Mesenchymal stem cell (in vitro differentiated cells and primary cell): ENCODE measurements at regions not wholly inside any gene's neighbourhood (a gene's known extent, or its start where the extent isn't known, plus 50 kb on each side); places are given as distances from the start of the nearest gene placed in this dataset.

Experiments
- DNase-seq: peaks from one replicate; pipeline ENCODE4 v3.0.0-alpha.2; 2013
- H2AFZ ChIP-seq: one replicate; pipeline ENCODE4 v1.6.1; 2013; ENCODE audit warnings: low read depth, mild to moderate bottlenecking, control low read depth, inconsistent platforms, low read length, moderate library complexity
- H2AK5ac ChIP-seq: 2 replicates; pipeline ENCODE4 v1.6.1; 2013; ENCODE audit warnings: low read length, moderate library complexity, mild to moderate bottlenecking, inconsistent platforms; ENCODE audit not compliant: severe bottlenecking
- H2BK120ac ChIP-seq: one replicate; pipeline ENCODE4 v1.6.1; 2013; ENCODE audit warnings: low read depth, mild to moderate bottlenecking, inconsistent platforms, low read length, moderate library complexity
- H2BK12ac ChIP-seq, 2 experiments: one replicate each; pipeline ENCODE4 v1.6.1; 2013; ENCODE audit warnings: inconsistent platforms in 2 of 2, low read length in 2 of 2, mild to moderate bottlenecking in 2 of 2, moderate library complexity in 2 of 2, control low read depth in 1 of 2
- H2BK15ac ChIP-seq: one replicate; pipeline ENCODE4 v1.6.1; 2013; ENCODE audit warnings: mild to moderate bottlenecking, low read depth, inconsistent platforms; ENCODE audit not compliant: poor library complexity, severe bottlenecking
- H2BK5ac ChIP-seq: 2 replicates; pipeline ENCODE4 v1.6.1; 2013; ENCODE audit warnings: low read depth, mild to moderate bottlenecking, low read length, control low read depth, inconsistent platforms; ENCODE audit not compliant: poor library complexity, severe bottlenecking
- H3K14ac ChIP-seq, 2 experiments: one replicate each; pipeline ENCODE4 v1.6.1; 2013; ENCODE audit warnings: inconsistent platforms in 2 of 2, low read length in 2 of 2, control low read depth in 1 of 2, mild to moderate bottlenecking in 1 of 2, moderate library complexity in 1 of 2
- H3K18ac ChIP-seq, 2 experiments: one replicate each; pipeline ENCODE4 v1.6.1; 2013; ENCODE audit warnings: inconsistent platforms in 2 of 2, low read length in 2 of 2, control low read depth in 1 of 2, low read depth in 1 of 2, mild to moderate bottlenecking in 1 of 2
- H3K23ac ChIP-seq, 2 experiments: one replicate each; pipeline ENCODE4 v1.6.1; 2013; ENCODE audit warnings: inconsistent platforms in 2 of 2, low read length in 2 of 2, mild to moderate bottlenecking in 2 of 2, moderate library complexity in 2 of 2, control low read depth in 1 of 2
- H3K27ac ChIP-seq: 2 replicates; pipeline ENCODE4 v1.5.1; 2013; ENCODE audit warnings: mild to moderate bottlenecking, moderate library complexity, low read length, control low read depth, inconsistent platforms; ENCODE audit not compliant: poor library complexity, severe bottlenecking
- H3K27me3 ChIP-seq, 2 experiments: 2 replicates each; pipeline versions ENCODE4 v1.6.1 to v1.7.0; 2013; ENCODE audit warnings: low read length in 2 of 2, mild to moderate bottlenecking in 2 of 2, moderate library complexity in 2 of 2, control low read depth in 1 of 2, inconsistent platforms in 1 of 2; ENCODE audit not compliant: control insufficient read depth in 1 of 2, insufficient read depth in 1 of 2
- H3K36me3 ChIP-seq, 2 experiments: 2 replicates each; pipeline versions ENCODE4 v1.6.1 to v1.7.0; 2013; ENCODE audit warnings: low read length in 2 of 2, control low read depth in 1 of 2, inconsistent platforms in 1 of 2, low read depth in 1 of 2, mild to moderate bottlenecking in 1 of 2; ENCODE audit not compliant: insufficient read depth in 2 of 2, control insufficient read depth in 1 of 2
- H3K4ac ChIP-seq, 2 experiments: one replicate each; pipeline ENCODE4 v1.6.1; 2013; ENCODE audit warnings: inconsistent platforms in 2 of 2, low read length in 2 of 2, mild to moderate bottlenecking in 2 of 2, moderate library complexity in 2 of 2, control low read depth in 1 of 2, low read depth in 1 of 2
- H3K4me1 ChIP-seq: 2 replicates; pipeline ENCODE4 v1.6.1; 2013; ENCODE audit warnings: low read depth, low read length, control low read depth; ENCODE audit not compliant: control insufficient read depth, insufficient read depth
- H3K4me2 ChIP-seq: 2 replicates; pipeline ENCODE4 v1.6.1; 2013; ENCODE audit warnings: low read length, mild to moderate bottlenecking, inconsistent platforms; ENCODE audit not compliant: poor library complexity, severe bottlenecking
- H3K4me3 ChIP-seq, 2 experiments: 2 replicates each; pipeline versions ENCODE4 v1.5.1 to v1.7.0; 2013; ENCODE audit warnings: low read length in 2 of 2, mild to moderate bottlenecking in 2 of 2, control low read depth in 1 of 2, low read depth in 1 of 2; ENCODE audit not compliant: insufficient read depth in 1 of 2
- H3K79me1 ChIP-seq: replicated peaks from 2 replicates; pipeline ENCODE4 v1.6.1; 2013; ENCODE audit warnings: mild to moderate bottlenecking, control low read depth, low read length, inconsistent platforms; ENCODE audit not compliant: poor library complexity, severe bottlenecking
- H3K9ac ChIP-seq: 2 replicates; pipeline ENCODE4 v1.7.0; 2013; ENCODE audit warnings: mild to moderate bottlenecking, low read length, moderate library complexity
- H3K9me3 ChIP-seq: 2 replicates; pipeline ENCODE4 v1.7.0; 2013; ENCODE audit warnings: mild to moderate bottlenecking, low read length; ENCODE audit not compliant: control insufficient read depth
- H4K8ac ChIP-seq: one replicate; pipeline ENCODE4 v1.6.1; 2013; ENCODE audit warnings: inconsistent platforms, mild to moderate bottlenecking, low read length, moderate library complexity
- H4K91ac ChIP-seq: one replicate; pipeline ENCODE4 v1.6.1; 2013; ENCODE audit warnings: mild to moderate bottlenecking, low read length, inconsistent platforms
- WGBS: methylation state at CpG from one replicate; pipeline ENCODE4 v1.1.7; 2013; ENCODE audit warnings: mixed read lengths; 5-methylcytosine and 5-hydroxymethylcytosine counted together

DNA sequence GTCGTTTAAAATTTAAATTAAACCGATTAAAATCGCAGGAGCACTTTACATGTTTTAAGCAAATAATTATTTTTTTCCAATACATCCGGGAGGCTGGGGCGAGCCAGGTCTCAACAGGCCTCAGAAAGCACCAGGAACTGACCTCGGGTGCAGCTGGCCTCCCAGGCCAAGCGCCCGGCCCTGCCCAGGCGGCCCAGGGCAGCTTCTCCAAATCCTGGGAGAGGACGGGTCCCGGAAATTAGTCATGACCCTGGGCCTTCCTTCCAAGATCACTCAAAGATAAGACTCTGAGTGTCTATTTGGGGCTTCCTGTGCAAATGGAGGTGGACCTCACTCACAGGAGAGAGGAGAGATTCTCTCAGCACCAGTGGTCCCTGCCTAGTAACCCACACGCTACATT lies 177.1 kb downstream of the BCL11B start:
- H2BK12ac ChIP-seq = no peak overlapping the region
- peaks cover 3% of the 10 kb centered on the region for H3K9me3 ChIP-seq
- H3K4me2 ChIP-seq = no peak overlapping the region
- no peak overlapping the region for H2AK5ac ChIP-seq
- H4K8ac ChIP-seq = no peak overlapping the region
- H3K14ac ChIP-seq = no peak overlapping the region
- H3K79me1 ChIP-seq = no peaks in the 10 kb centered on the region
- no peaks in the 10 kb centered on the region for H3K36me3 ChIP-seq
- no peak overlapping the region for H3K23ac ChIP-seq
- no peaks in the 10 kb centered on the region for H3K4me1 ChIP-seq
- no peak overlapping the region for H3K9ac ChIP-seq
- no peak overlapping the region for H2BK5ac ChIP-seq
- H4K91ac ChIP-seq = no peak overlapping the region
- no peak overlapping the region for H2BK15ac ChIP-seq
- no peak overlapping the region for H3K18ac ChIP-seq
- H2BK120ac ChIP-seq = no peak overlapping the region
- no peak for DNase-seq
- 80% methylated on average over 10 of the region's 12 CpGs for WGBS
- H3K27ac ChIP-seq = no peak overlapping the region
- H3K4me3 ChIP-seq = no peak overlapping the region
- no peak overlapping the region for H3K4ac ChIP-seq
- H3K27me3 ChIP-seq = no peaks in the 10 kb centered on the region
- H2AFZ ChIP-seq = no peak overlapping the region

DNA sequence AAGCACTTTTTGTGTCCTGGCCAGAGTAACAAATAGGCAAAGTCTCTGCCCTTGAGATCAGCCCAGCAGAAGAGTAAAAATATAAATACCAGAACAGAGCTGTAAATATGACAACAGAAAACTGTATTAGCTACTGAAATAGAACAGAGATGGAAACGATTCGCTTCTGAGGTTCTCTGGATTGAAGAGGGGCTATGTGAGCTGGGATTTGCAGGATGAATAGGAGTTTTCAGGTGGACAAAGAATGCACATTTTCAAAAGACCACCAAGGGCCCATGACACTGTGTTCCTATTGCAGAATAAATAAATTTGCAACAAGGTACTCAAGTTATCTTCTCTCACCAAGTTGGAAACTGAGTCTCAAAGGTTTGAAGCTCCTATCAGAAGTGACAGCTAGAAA lies 176.6 kb downstream of the BCL11B start:
- Histone ChIP-seq H3K18ac (no peak overlapping the region), H2AFZ (no peak overlapping the region), H2BK15ac (no peak overlapping the region), H2AK5ac (no peak overlapping the region), H2BK5ac (no peak overlapping the region), H3K4me2 (no peak overlapping the region), H3K27me3 (no peaks in the 10 kb centered on the region), H3K14ac (no peak overlapping the region), H3K4ac (no peak overlapping the region), H3K23ac (no peak overlapping the region), H3K4me3 (no peak overlapping the region), H2BK120ac (no peak overlapping the region), H4K91ac (no peak overlapping the region), H3K27ac (no peak overlapping the region), H4K8ac (no peak overlapping the region), H3K36me3 (no peaks in the 10 kb centered on the region), H2BK12ac (no peak overlapping the region), H3K9ac (no peak overlapping the region), H3K9me3 (peaks cover 3% of the 10 kb centered on the region), H3K79me1 (no peaks in the 10 kb centered on the region), H3K4me1 (no peaks in the 10 kb centered on the region)
- DNase-seq = no peak
- 69% methylated on average over 2 of the region's 2 CpGs for WGBS

DNA sequence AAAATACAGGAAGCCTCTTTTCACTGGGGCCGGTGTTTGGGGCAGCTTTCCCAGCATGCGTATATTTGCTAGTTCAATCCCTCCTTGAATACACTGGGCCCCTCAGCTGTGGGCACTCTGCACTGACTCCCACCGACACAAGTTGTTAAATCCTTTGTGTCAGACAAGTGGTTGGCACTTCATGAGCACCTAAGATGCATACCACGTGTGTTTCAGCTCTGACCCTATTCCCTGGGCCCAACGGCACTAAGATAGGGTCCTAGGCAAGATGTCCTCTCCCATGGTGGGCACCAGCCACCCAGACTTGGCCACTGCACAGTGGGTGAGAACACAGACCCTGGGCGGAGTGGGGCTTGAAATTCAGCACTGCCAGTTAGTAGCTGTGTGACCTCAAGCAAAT lies 173.8 kb downstream of the BCL11B start:
- no peak overlapping the region for H3K14ac ChIP-seq
- H3K27ac ChIP-seq = no peak overlapping the region
- no peak overlapping the region for H3K4ac ChIP-seq
- H3K4me1 ChIP-seq = no peaks in the 10 kb centered on the region
- H3K23ac ChIP-seq = no peak overlapping the region
- no peak overlapping the region for H2BK120ac ChIP-seq
- H4K91ac ChIP-seq = no peak overlapping the region
- H2AK5ac ChIP-seq = no peak overlapping the region
- no peak overlapping the region for H3K4me3 ChIP-seq
- DNase-seq = no peak
- H2BK12ac ChIP-seq = no peak overlapping the region
- H3K27me3 ChIP-seq = no peaks in the 10 kb centered on the region
- H3K9ac ChIP-seq = no peak overlapping the region
- no peak overlapping the region for H3K4me2 ChIP-seq
- no peak overlapping the region for H2BK5ac ChIP-seq
- 75% methylated on average over 5 of the region's 6 CpGs for WGBS
- H2BK15ac ChIP-seq = no peak overlapping the region
- no peaks in the 10 kb centered on the region for H3K79me1 ChIP-seq
- no peak overlapping the region for H4K8ac ChIP-seq
- H3K18ac ChIP-seq = no peak overlapping the region
- no peak overlapping the region for H2AFZ ChIP-seq
- H3K36me3 ChIP-seq = no peaks in the 10 kb centered on the region
- no peaks in the 10 kb centered on the region for H3K9me3 ChIP-seq

DNA sequence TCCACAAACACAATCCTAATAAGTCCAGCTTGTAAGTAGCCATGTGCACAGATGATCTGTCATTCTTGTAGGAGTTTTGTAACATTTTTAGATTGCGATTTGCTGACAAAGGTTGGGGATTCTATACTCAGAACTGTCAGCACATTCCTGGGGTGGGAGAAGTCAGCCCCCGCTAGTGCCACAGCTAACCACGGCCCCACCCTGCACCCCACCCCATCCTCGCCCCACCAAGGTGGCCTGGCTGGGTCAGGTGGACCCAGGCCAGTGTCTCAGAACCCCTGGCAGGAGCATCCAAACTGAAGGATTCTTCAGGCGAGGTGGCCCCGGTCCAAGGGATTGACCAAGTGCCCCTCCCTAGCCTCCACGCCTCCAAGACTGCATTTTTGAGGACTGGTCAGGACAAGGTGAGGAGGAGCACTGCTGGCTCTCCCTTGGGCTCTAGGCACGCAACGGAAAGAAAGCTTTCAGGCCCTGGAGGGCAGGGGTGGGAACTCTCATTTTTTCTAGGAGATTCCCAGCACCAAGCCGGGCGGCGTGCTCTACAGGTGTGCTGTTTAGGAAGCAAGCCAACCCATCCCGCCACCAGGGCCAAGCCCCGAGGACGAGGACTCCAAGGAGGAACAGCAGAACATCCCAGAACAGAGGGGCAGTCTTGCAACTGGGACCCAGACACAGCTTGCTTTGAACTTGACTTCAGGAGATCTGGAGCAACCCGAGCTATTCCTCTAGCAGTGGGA lies 172.8 kb downstream of the BCL11B start:
- Histone ChIP-seq H3K18ac (no peak overlapping the region), H3K14ac (no peak overlapping the region), H2BK12ac (no peak overlapping the region), H2AFZ (no peak overlapping the region), H3K9ac (no peak overlapping the region), H4K91ac (no peak overlapping the region), H3K79me1 (no peaks in the 10 kb centered on the region), H3K27ac (no peak overlapping the region), H2AK5ac (no peak overlapping the region), H3K9me3 (peaks cover 6% of the 10 kb centered on the region), H4K8ac (no peak overlapping the region), H3K4me1 (no peaks in the 10 kb centered on the region), H2BK5ac (no peak overlapping the region), H2BK15ac (no peak overlapping the region), H2BK120ac (no peak overlapping the region), H3K23ac (no peak overlapping the region), H3K4me2 (no peak overlapping the region), H3K4ac (no peak overlapping the region), H3K36me3 (no peaks in the 10 kb centered on the region), H3K27me3 (no peaks in the 10 kb centered on the region), H3K4me3 (no peak overlapping the region)
- WGBS = 72% methylated on average over 15 of the region's 16 CpGs
- no peak for DNase-seq
